ENCODE measurements at regions not wholly inside any gene's neighbourhood (a gene's known extent, or its start where the extent isn't known, plus 50 kb on each side); places are given as distances from the start of the nearest gene placed in this dataset.

GRCh38 chr5:166117072-166118066 lies 2174.1 kb upstream of the WWC1 start:
- H4K8ac ChIP-seq (ENCODE audit: low read length): no peak overlapping the region
- H4K91ac ChIP-seq (ENCODE audit: low read length): no peak overlapping the region
- H2BK5ac ChIP-seq (ENCODE audit: low read depth, low read length, poor library complexity, severe bottlenecking): no peak overlapping the region
- no peak overlapping the region for H2BK15ac ChIP-seq (ENCODE audit: low read depth, poor library complexity, severe bottlenecking)
- H3K27me3 ChIP-seq (ENCODE audit: control insufficient read depth in 1 of 2, insufficient read depth in 1 of 2, low read length in 2 of 2): no peaks in the 10 kb centered on the region
- H3K36me3 ChIP-seq (ENCODE audit: control insufficient read depth in 1 of 2, insufficient read depth in 2 of 2, low read depth in 1 of 2, low read length in 2 of 2): no peaks in the 10 kb centered on the region
- H3K4ac ChIP-seq (ENCODE audit: low read depth in 1 of 2, low read length in 2 of 2): no peak overlapping the region
- H3K9ac ChIP-seq (ENCODE audit: low read length): peak overlapping the region; percentile 71
- H2AFZ ChIP-seq (ENCODE audit: low read depth, low read length): no peak overlapping the region
- no peak overlapping the region for H3K27ac ChIP-seq (ENCODE audit: low read length, poor library complexity, severe bottlenecking)
- H3K4me3 ChIP-seq (ENCODE audit: insufficient read depth in 1 of 2, low read depth in 1 of 2, low read length in 2 of 2): no peak overlapping the region
- DNase-seq: peak; percentile 40
- no peak overlapping the region for H2BK12ac ChIP-seq (ENCODE audit: low read length in 2 of 2)
- H3K4me1 ChIP-seq (ENCODE audit: control insufficient read depth, insufficient read depth, low read depth, low read length): no peaks in the 10 kb centered on the region
- H2BK120ac ChIP-seq (ENCODE audit: low read depth, low read length): no peak overlapping the region
- H3K23ac ChIP-seq (ENCODE audit: low read length in 2 of 2): no peak overlapping the region
- 67% methylated on average over 1 of the region's 4 CpGs for WGBS
- H3K9me3 ChIP-seq (ENCODE audit: control insufficient read depth, low read length): peaks cover 4% of the 10 kb centered on the region
- no peak overlapping the region for H3K14ac ChIP-seq (ENCODE audit: low read length in 2 of 2)
- no peak overlapping the region for H3K4me2 ChIP-seq (ENCODE audit: low read length, poor library complexity, severe bottlenecking)
- H3K79me1 ChIP-seq (replicated peaks; ENCODE audit: low read length, poor library complexity, severe bottlenecking): no peaks in the 10 kb centered on the region
- H3K18ac ChIP-seq (ENCODE audit: low read depth in 1 of 2, low read length in 2 of 2): no peak overlapping the region
- no peak overlapping the region for H2AK5ac ChIP-seq (ENCODE audit: low read length, severe bottlenecking)

DNA sequence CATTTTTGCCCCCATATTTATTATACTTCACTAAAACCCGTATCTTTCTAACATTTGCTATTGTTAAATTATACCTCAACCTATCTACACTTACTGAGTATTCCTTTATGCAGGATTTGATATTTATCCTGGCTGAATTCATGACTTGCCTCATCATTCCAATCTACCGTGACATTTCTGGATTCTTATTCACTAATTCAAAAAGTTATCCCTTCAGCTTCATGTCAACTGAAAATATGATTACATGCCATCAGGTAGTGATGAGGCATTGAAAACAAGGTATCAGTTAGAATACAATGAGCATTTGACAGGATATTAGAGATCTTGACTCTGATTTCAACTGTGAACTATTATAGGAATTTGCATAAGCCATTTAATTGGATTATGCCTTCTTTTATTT lies 2171.9 kb upstream of the WWC1 start:
- no peak overlapping the region for H3K9ac ChIP-seq (ENCODE audit: low read length)
- no peak overlapping the region for H2BK5ac ChIP-seq (ENCODE audit: low read depth, low read length, poor library complexity, severe bottlenecking)
- H2BK12ac ChIP-seq (ENCODE audit: low read length in 2 of 2): no peak overlapping the region
- no peak overlapping the region for H4K8ac ChIP-seq (ENCODE audit: low read length)
- no peak overlapping the region for H3K4me2 ChIP-seq (ENCODE audit: low read length, poor library complexity, severe bottlenecking)
- no peaks in the 10 kb centered on the region for H3K4me1 ChIP-seq (ENCODE audit: control insufficient read depth, insufficient read depth, low read depth, low read length)
- H3K14ac ChIP-seq (ENCODE audit: low read length in 2 of 2): no peak overlapping the region
- no peak overlapping the region for H3K18ac ChIP-seq (ENCODE audit: low read depth in 1 of 2, low read length in 2 of 2)
- H2AFZ ChIP-seq (ENCODE audit: low read depth, low read length): no peak overlapping the region
- no peak overlapping the region for H2AK5ac ChIP-seq (ENCODE audit: low read length, severe bottlenecking)
- WGBS: 82% methylated on average over 2 of the region's 2 CpGs
- H3K79me1 ChIP-seq (replicated peaks; ENCODE audit: low read length, poor library complexity, severe bottlenecking): no peaks in the 10 kb centered on the region
- no peak overlapping the region for H2BK120ac ChIP-seq (ENCODE audit: low read depth, low read length)
- no peak for DNase-seq
- no peak overlapping the region for H4K91ac ChIP-seq (ENCODE audit: low read length)
- H3K27ac ChIP-seq (ENCODE audit: low read length, poor library complexity, severe bottlenecking): no peak overlapping the region
- no peaks in the 10 kb centered on the region for H3K36me3 ChIP-seq (ENCODE audit: control insufficient read depth in 1 of 2, insufficient read depth in 2 of 2, low read depth in 1 of 2, low read length in 2 of 2)
- H3K27me3 ChIP-seq (ENCODE audit: control insufficient read depth in 1 of 2, insufficient read depth in 1 of 2, low read length in 2 of 2): no peaks in the 10 kb centered on the region
- no peak overlapping the region for H3K4ac ChIP-seq (ENCODE audit: low read depth in 1 of 2, low read length in 2 of 2)
- H3K9me3 ChIP-seq (ENCODE audit: control insufficient read depth, low read length): peaks cover 4% of the 10 kb centered on the region
- H3K23ac ChIP-seq (ENCODE audit: low read length in 2 of 2): no peak overlapping the region
- H3K4me3 ChIP-seq (ENCODE audit: insufficient read depth in 1 of 2, low read depth in 1 of 2, low read length in 2 of 2): no peak overlapping the region
- H2BK15ac ChIP-seq (ENCODE audit: low read depth, poor library complexity, severe bottlenecking): no peak overlapping the region

DNA sequence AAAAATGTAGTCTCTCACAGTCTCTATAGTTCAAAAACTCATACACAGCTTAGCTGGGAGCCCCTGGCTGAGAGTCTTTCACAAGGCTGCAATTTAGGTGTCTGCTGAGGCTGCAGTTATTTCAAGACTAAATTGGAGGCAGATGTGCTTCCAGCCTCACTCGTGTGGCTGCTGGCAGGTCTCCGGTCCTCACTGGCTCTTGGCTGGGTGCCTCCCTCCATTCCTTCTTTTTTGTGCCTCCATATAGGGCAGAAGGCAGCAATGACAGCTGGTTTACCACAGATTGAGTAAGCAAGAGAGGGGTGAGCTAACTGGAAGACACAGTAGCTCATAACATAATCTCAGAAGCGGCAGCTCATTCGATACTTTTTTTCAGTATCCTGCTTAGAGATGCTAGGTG lies 2167.7 kb upstream of the WWC1 start:
- H2BK120ac ChIP-seq (ENCODE audit: low read depth, low read length): no peak overlapping the region
- H3K23ac ChIP-seq (ENCODE audit: low read length in 2 of 2): no peak overlapping the region
- no peaks in the 10 kb centered on the region for H3K4me1 ChIP-seq (ENCODE audit: control insufficient read depth, insufficient read depth, low read depth, low read length)
- H3K9me3 ChIP-seq (ENCODE audit: control insufficient read depth, low read length): peaks cover 15% of the 10 kb centered on the region
- no peak overlapping the region for H3K27ac ChIP-seq (ENCODE audit: low read length, poor library complexity, severe bottlenecking)
- H4K91ac ChIP-seq (ENCODE audit: low read length): no peak overlapping the region
- H3K9ac ChIP-seq (ENCODE audit: low read length): no peak overlapping the region
- no peak overlapping the region for H2AFZ ChIP-seq (ENCODE audit: low read depth, low read length)
- no peak for DNase-seq
- no peaks in the 10 kb centered on the region for H3K79me1 ChIP-seq (replicated peaks; ENCODE audit: low read length, poor library complexity, severe bottlenecking)
- H3K4ac ChIP-seq (ENCODE audit: low read depth in 1 of 2, low read length in 2 of 2): no peak overlapping the region
- no peak overlapping the region for H3K4me2 ChIP-seq (ENCODE audit: low read length, poor library complexity, severe bottlenecking)
- H3K36me3 ChIP-seq (ENCODE audit: control insufficient read depth in 1 of 2, insufficient read depth in 2 of 2, low read depth in 1 of 2, low read length in 2 of 2): no peaks in the 10 kb centered on the region
- H3K4me3 ChIP-seq (ENCODE audit: insufficient read depth in 1 of 2, low read depth in 1 of 2, low read length in 2 of 2): no peak overlapping the region
- no peak overlapping the region for H3K18ac ChIP-seq (ENCODE audit: low read depth in 1 of 2, low read length in 2 of 2)
- WGBS: 64% methylated on average over 3 of the region's 4 CpGs
- H2BK5ac ChIP-seq (ENCODE audit: low read depth, low read length, poor library complexity, severe bottlenecking): no peak overlapping the region
- no peak overlapping the region for H3K14ac ChIP-seq (ENCODE audit: low read length in 2 of 2)
- no peak overlapping the region for H2BK15ac ChIP-seq (ENCODE audit: low read depth, poor library complexity, severe bottlenecking)
- no peak overlapping the region for H2BK12ac ChIP-seq (ENCODE audit: low read length in 2 of 2)
- H3K27me3 ChIP-seq (ENCODE audit: control insufficient read depth in 1 of 2, insufficient read depth in 1 of 2, low read length in 2 of 2): no peaks in the 10 kb centered on the region
- H2AK5ac ChIP-seq (ENCODE audit: low read length, severe bottlenecking): no peak overlapping the region
- no peak overlapping the region for H4K8ac ChIP-seq (ENCODE audit: low read length)

GRCh38 chr5:166127766-166128570 lies 2163.5 kb upstream of the WWC1 start:
- Histone ChIP-seq H2AFZ (ENCODE audit: low read depth, low read length) (no peak overlapping the region), H4K8ac (ENCODE audit: low read length) (no peak overlapping the region), H2AK5ac (ENCODE audit: low read length, severe bottlenecking) (no peak overlapping the region), H3K4ac (ENCODE audit: low read depth in 1 of 2, low read length in 2 of 2) (no peak overlapping the region), H4K91ac (ENCODE audit: low read length) (no peak overlapping the region), H3K27ac (ENCODE audit: low read length, poor library complexity, severe bottlenecking) (no peak overlapping the region), H2BK15ac (ENCODE audit: low read depth, poor library complexity, severe bottlenecking) (no peak overlapping the region), H3K79me1 (replicated peaks; ENCODE audit: low read length, poor library complexity, severe bottlenecking) (no peaks in the 10 kb centered on the region), H3K14ac (ENCODE audit: low read length in 2 of 2) (no peak overlapping the region), H3K23ac (ENCODE audit: low read length in 2 of 2) (no peak overlapping the region), H3K36me3 (ENCODE audit: control insufficient read depth in 1 of 2, insufficient read depth in 2 of 2, low read depth in 1 of 2, low read length in 2 of 2) (no peaks in the 10 kb centered on the region), H2BK12ac (ENCODE audit: low read length in 2 of 2) (peak overlapping the region in 1 of 2 experiments; percentile 11), H2BK5ac (ENCODE audit: low read depth, low read length, poor library complexity, severe bottlenecking) (no peak overlapping the region), H3K9me3 (ENCODE audit: control insufficient read depth, low read length) (peaks cover 27% of the 10 kb centered on the region), H3K4me1 (ENCODE audit: control insufficient read depth, insufficient read depth, low read depth, low read length) (no peaks in the 10 kb centered on the region), H2BK120ac (ENCODE audit: low read depth, low read length) (no peak overlapping the region), H3K4me2 (ENCODE audit: low read length, poor library complexity, severe bottlenecking) (no peak overlapping the region), H3K27me3 (ENCODE audit: control insufficient read depth in 1 of 2, insufficient read depth in 1 of 2, low read length in 2 of 2) (no peaks in the 10 kb centered on the region), H3K9ac (ENCODE audit: low read length) (no peak overlapping the region), H3K4me3 (ENCODE audit: insufficient read depth in 1 of 2, low read depth in 1 of 2, low read length in 2 of 2) (no peak overlapping the region), H3K18ac (ENCODE audit: low read depth in 1 of 2, low read length in 2 of 2) (no peak overlapping the region)
- 91% methylated on average over 10 of the region's 10 CpGs for WGBS
- DNase-seq: no peak
